H1 (cell line): ENCODE measurements at regions not wholly inside any gene's neighbourhood (a gene's known extent, or its start where the extent isn't known, plus 50 kb on each side); places are given as distances from the start of the nearest gene placed in this dataset.

Source experiments
- CTCF ChIA-PET: fragments of 300-600 bp; sonication (Branson Sonifier 250); formaldehyde crosslinking; loops from one replicate; lab custom pipeline; 2021; ENCODE audit not compliant: partially characterized antibody; lab: Charles Lee
- POLR2A ChIA-PET: fragments of 300-600 bp; sonication (Branson Sonifier 250); formaldehyde crosslinking; loops from one replicate; lab custom pipeline; 2021; ENCODE audit warnings: inconsistent platforms; ENCODE audit not compliant: partially characterized antibody; lab: Charles Lee
- DNase-seq, 2 experiments: peaks; one replicate each; pipeline versions ENCODE4 v3.0.0 to v3.0.0-alpha.2; 2010 to 2022; ENCODE audit warnings: low spot score in 2 of 2, low read depth in 1 of 2, mixed read lengths in 1 of 2
- FAIRE-seq: peaks from 2 replicates; lab custom pipeline; 2011; peaks lifted over from hg19 to GRCh38; lab: Jason Lieb, UNC
- H2AFZ ChIP-seq: 2 replicates; pipeline ENCODE4 v1.8.1; 2012; ENCODE audit warnings: low read length, inconsistent platforms
- H2AK5ac ChIP-seq: 2 replicates; pipeline ENCODE4 v1.6.1; 2013; ENCODE audit warnings: low read depth, low read length
- H2BK120ac ChIP-seq: replicated peaks from 2 replicates; pipeline ENCODE3; 2013; ENCODE audit warnings: low read depth, low read length, inconsistent platforms
- H2BK12ac ChIP-seq: 2 replicates; pipeline ENCODE4 v1.6.1; 2013; ENCODE audit warnings: low read depth, low read length
- H2BK15ac ChIP-seq: 2 replicates; pipeline ENCODE4 v1.6.1; 2013; ENCODE audit warnings: low read length
- H2BK20ac ChIP-seq: 2 replicates; pipeline ENCODE4 v1.6.1; 2013; ENCODE audit warnings: low read length
- H2BK5ac ChIP-seq: 2 replicates; pipeline ENCODE4 v1.6.1; 2013; ENCODE audit warnings: low read depth, low read length
- H3K14ac ChIP-seq: 2 replicates; pipeline ENCODE4 v1.6.1; 2013; ENCODE audit warnings: inconsistent platforms; ENCODE audit not compliant: insufficient read length
- H3K18ac ChIP-seq: 2 replicates; pipeline ENCODE4 v1.6.1; 2013; ENCODE audit warnings: low read length; ENCODE audit errors: extremely low read depth
- H3K23ac ChIP-seq: 2 replicates; pipeline ENCODE4 v1.6.1; 2013; ENCODE audit warnings: inconsistent platforms; ENCODE audit not compliant: insufficient read length
- H3K23me2 ChIP-seq: 2 replicates; pipeline ENCODE4 v1.6.1; 2013; ENCODE audit warnings: low read depth, low read length
- H3K27ac ChIP-seq: 2 replicates; pipeline ENCODE4 v1.6.1; 2011; ENCODE audit warnings: low read depth, low read length, inconsistent platforms
- H3K27me3 ChIP-seq, 4 experiments: replicated peaks in 1 of 4; 1 replicate in 1 of 4; 2 replicates in 3 of 4; pipeline versions ENCODE4 v1.6.1 to v1.8.1; 2011 to 2013; ENCODE audit warnings: low read length in 3 of 4, mild to moderate bottlenecking in 3 of 4, inconsistent platforms in 2 of 4, mixed read lengths in 2 of 4, moderate library complexity in 1 of 4; ENCODE audit not compliant: control insufficient read depth in 3 of 4, insufficient read depth in 3 of 4; ENCODE audit errors: extremely low read depth in 1 of 4
- H3K36me3 ChIP-seq, 4 experiments: 2 replicates each; pipeline versions ENCODE4 v1.6.1 to v1.8.1; 2011 to 2013; ENCODE audit warnings: mild to moderate bottlenecking in 4 of 4, low read length in 3 of 4, moderate library complexity in 2 of 4, control low read depth in 1 of 4, inconsistent platforms in 1 of 4; ENCODE audit not compliant: insufficient read depth in 4 of 4, control insufficient read depth in 2 of 4
- H3K4ac ChIP-seq: replicated peaks from 2 replicates; pipeline ENCODE3; 2013; ENCODE audit warnings: low read length, low read depth, mixed read lengths, inconsistent platforms; ENCODE audit not compliant: insufficient read length
- H3K4me1 ChIP-seq, 4 experiments: replicated peaks in 1 of 4; 1 replicate in 1 of 4; 2 replicates in 3 of 4; pipeline versions ENCODE4 v1.6.1 to v1.8.1; 2011 to 2013; ENCODE audit warnings: low read length in 3 of 4, inconsistent platforms in 2 of 4, mixed read lengths in 1 of 4; ENCODE audit not compliant: insufficient read depth in 4 of 4, control insufficient read depth in 3 of 4
- H3K4me2 ChIP-seq, 2 experiments: 2 replicates each; pipeline versions ENCODE4 v1.6.1 to v1.8.1; 2011 to 2013; ENCODE audit warnings: low read depth in 2 of 2, low read length in 2 of 2, control low read depth in 1 of 2, inconsistent platforms in 1 of 2, mild to moderate bottlenecking in 1 of 2; ENCODE audit not compliant: insufficient read depth in 1 of 2
- H3K4me3 ChIP-seq, 4 experiments: fragments of 200-600, 300-600 bp in 1 of 4; sonication (generic), shearing (Covaris generic), sonication (Bioruptor Twin) in 1 of 4; 2 replicates each; pipeline versions ENCODE4 v1.5.1 to v1.8.1; 2011 to 2016; ENCODE audit warnings: low read length in 4 of 4, low read depth in 3 of 4, control low read depth in 2 of 4, inconsistent platforms in 2 of 4, mild to moderate bottlenecking in 2 of 4, mixed read lengths in 1 of 4, moderate library complexity in 1 of 4; ENCODE audit not compliant: insufficient read depth in 2 of 4; ENCODE audit errors: extremely low read depth in 1 of 4
- H3K56ac ChIP-seq: replicated peaks from 2 replicates; pipeline ENCODE3; 2013; ENCODE audit warnings: low read depth, mild to moderate bottlenecking, mixed read lengths, low read length, inconsistent platforms; ENCODE audit not compliant: insufficient read length
- H3K79me1 ChIP-seq: 2 replicates; pipeline ENCODE4 v1.6.1; 2013; ENCODE audit warnings: low read depth, low read length, control low read depth
- H3K79me2 ChIP-seq, 2 experiments: 2 replicates each; pipeline versions ENCODE4 v1.6.1 to v1.8.1; 2012 to 2013; ENCODE audit warnings: low read length in 2 of 2, mild to moderate bottlenecking in 2 of 2, inconsistent platforms in 1 of 2; ENCODE audit not compliant: insufficient read depth in 2 of 2, control insufficient read depth in 1 of 2
- H3K9ac ChIP-seq, 4 experiments: replicated peaks in 1 of 4; 1 replicate in 1 of 4; 2 replicates in 3 of 4; pipeline versions ENCODE4 v1.6.1 to v1.8.1; 2011 to 2013; ENCODE audit warnings: low read depth in 3 of 4, low read length in 3 of 4, control low read depth in 2 of 4, mild to moderate bottlenecking in 2 of 4, moderate library complexity in 2 of 4, inconsistent platforms in 1 of 4; ENCODE audit errors: extremely low read depth in 1 of 4
- H3K9me3 ChIP-seq, 2 experiments: 2 replicates each; pipeline versions ENCODE4 v1.6.1 to v1.8.1; 2012 to 2013; ENCODE audit warnings: mild to moderate bottlenecking in 2 of 2, moderate library complexity in 2 of 2, control low read depth in 1 of 2, inconsistent platforms in 1 of 2, low read depth in 1 of 2, low read length in 1 of 2, mixed read lengths in 1 of 2; ENCODE audit not compliant: insufficient read depth in 2 of 2
- H4K20me1 ChIP-seq, 2 experiments: replicated peaks in 1 of 2; 2 replicates each; pipeline versions ENCODE3 to v1.8.1; 2011 to 2013; ENCODE audit warnings: inconsistent platforms in 2 of 2, low read length in 2 of 2, mild to moderate bottlenecking in 1 of 2; ENCODE audit not compliant: insufficient read depth in 2 of 2, control insufficient read depth in 1 of 2
- H4K5ac ChIP-seq: 2 replicates; pipeline ENCODE4 v1.6.1; 2013; ENCODE audit warnings: low read length, low read depth, mixed read lengths, inconsistent platforms; ENCODE audit not compliant: insufficient read length
- H4K8ac ChIP-seq: 2 replicates; pipeline ENCODE4 v1.8.0; 2013; ENCODE audit warnings: mild to moderate bottlenecking, moderate library complexity, low read length, inconsistent platforms; ENCODE audit not compliant: insufficient read depth; ENCODE audit errors: extremely low read depth
- H4K91ac ChIP-seq: replicated peaks from 2 replicates; pipeline ENCODE3; 2013; ENCODE audit warnings: low read length, mixed read lengths, inconsistent platforms; ENCODE audit not compliant: insufficient read length
- BRCA1 ChIP-seq: IDR thresholded peaks from 2 replicates; pipeline ENCODE4 v1.6.1; 2012; ENCODE audit warnings: low read depth, low read length, improper control_type of control experiment
- HDAC6 ChIP-seq: IDR thresholded peaks from one replicate; pipeline ENCODE4 v1.7.1; 2012; ENCODE audit warnings: low read depth, mild to moderate bottlenecking, inconsistent platforms, low read length, moderate library complexity
- KDM1A ChIP-seq: fragments of 200-600, 300-600 bp; sonication (generic); IDR thresholded peaks from 2 replicates; pipeline ENCODE4 v1.7.1; 2016; ENCODE audit warnings: mild to moderate bottlenecking, low read length, borderline replicate concordance
- MAX ChIP-seq: IDR thresholded peaks from 2 replicates; pipeline ENCODE4 v1.6.1; 2012; ENCODE audit warnings: inconsistent platforms
- RBBP5 ChIP-seq: IDR thresholded peaks from 2 replicates; pipeline ENCODE4 v1.7.1; 2012; ENCODE audit warnings: low read depth, mild to moderate bottlenecking, inconsistent platforms, low read length, moderate library complexity, borderline replicate concordance
- RNF2 ChIP-seq: fragments of 200-900, 300-1000 bp; sonication (generic); IDR thresholded peaks from 2 replicates; pipeline ENCODE4 v1.7.1; 2016; ENCODE audit warnings: borderline replicate concordance, low read depth, mild to moderate bottlenecking, antibody characterized with exemption, low read length; ENCODE audit not compliant: poor library complexity, severe bottlenecking; ENCODE audit errors: missing control alignments
- SP2 ChIP-seq: IDR thresholded peaks from 2 replicates; pipeline ENCODE4 v1.6.1; 2012; ENCODE audit warnings: mild to moderate bottlenecking, low read length, inconsistent platforms
- TBP ChIP-seq: IDR thresholded peaks from 2 replicates; pipeline ENCODE4 v1.6.1; 2011; ENCODE audit warnings: low read depth, low read length, improper control_type of control experiment
- TCF12 ChIP-seq: IDR thresholded peaks from 2 replicates; pipeline ENCODE4 v1.6.1; 2011; ENCODE audit warnings: low read depth, mild to moderate bottlenecking, low read length
- USF2 ChIP-seq: IDR thresholded peaks from 2 replicates; pipeline ENCODE4 v1.6.1; 2011; ENCODE audit warnings: low read length, improper control_type of control experiment
- WGBS, 2 experiments: shearing (Covaris generic) in 1 of 2; methylation state at CpG; one replicate each; pipeline versions ENCODE4 v1.1.6 to v1.1.7; 2013 to 2015; ENCODE audit warnings: low lambda C conversion rate in 2 of 2, mixed read lengths in 2 of 2, inconsistent platforms in 1 of 2, low coverage in 1 of 2, missing lambda C conversion rate in 1 of 2; ENCODE audit not compliant: insufficient replicate concordance in 2 of 2, insufficient coverage in 1 of 2, insufficient read length in 1 of 2; ENCODE audit errors: extremely low coverage in 1 of 2, missing lambda C conversion rate in 1 of 2; 5-methylcytosine and 5-hydroxymethylcytosine counted together

GRCh38 chr18:65632236-65632635, 118.6 kb upstream of the CDH7 start:
- H4K8ac ChIP-seq: no peak overlapping the region
- DNase-seq (no peak), FAIRE-seq (no peak)
- H2BK120ac ChIP-seq: no peak overlapping the region
- 87% methylated on average over 2 of the region's 2 CpGs; no CpG with 5 or more reads in 1 of the 2 experiments for WGBS, 2 experiments
- H3K4me1 ChIP-seq: no peaks in the 10 kb centered on the region
- H3K56ac ChIP-seq: no peak overlapping the region
- H3K4me2 ChIP-seq: no peak overlapping the region
- no peak overlapping the region for H3K14ac ChIP-seq
- H3K18ac ChIP-seq: no peak overlapping the region
- no peak overlapping the region for H2AFZ ChIP-seq
- no peak overlapping the region for H4K91ac ChIP-seq
- no peaks in the 10 kb centered on the region for H3K79me1 ChIP-seq
- no peaks in the 10 kb centered on the region for H3K79me2 ChIP-seq
- no peak overlapping the region for H3K23ac ChIP-seq
- H3K4me3 ChIP-seq: no peak overlapping the region
- H3K4ac ChIP-seq: no peak overlapping the region
- no peaks in the 10 kb centered on the region for H3K36me3 ChIP-seq
- no peak overlapping the region for H2BK12ac ChIP-seq
- no peaks in the 10 kb centered on the region for H3K27me3 ChIP-seq
- TF ChIP-seq RNF2 (no peak), KDM1A (no peak), TBP (no peak), USF2 (no peak), HDAC6 (no peak), RBBP5 (no peak), MAX (no peak), BRCA1 (no peak), SP2 (no peak), TCF12 (no peak)
- H4K5ac ChIP-seq: no peak overlapping the region
- no peaks in the 10 kb centered on the region for H4K20me1 ChIP-seq
- H2AK5ac ChIP-seq: no peak overlapping the region
- no peaks in the 10 kb centered on the region for H3K9me3 ChIP-seq
- no peaks in the 10 kb centered on the region for H3K23me2 ChIP-seq
- no peak overlapping the region for H3K9ac ChIP-seq
- no peak overlapping the region for H2BK15ac ChIP-seq
- H2BK5ac ChIP-seq: no peak overlapping the region
- no peak overlapping the region for H3K27ac ChIP-seq
- POLR2A ChIA-PET: no interaction called here
- no peak overlapping the region for H2BK20ac ChIP-seq
- CTCF ChIA-PET: interaction anchor here (1.5 kb wide), 1 partner anchor 58 kb away, joined by 3 read pairs; no protein-coding TSS in a partner anchor
